Choroid plexus epithelial cell (primary cell): ENCODE measurements at regions not wholly inside any gene's neighbourhood (a gene's known extent, or its start where the extent isn't known, plus 50 kb on each side); places are given as distances from the start of the nearest gene placed in this dataset.

Source experiments
- DNase-seq: peaks from one replicate; pipeline ENCODE4 v3.0.0-alpha.2; 2010; ENCODE audit warnings: low read depth
- H3K4me3 ChIP-seq: 2 replicates; pipeline ENCODE4 v1.5.1; 2011; ENCODE audit warnings: low read depth, mild to moderate bottlenecking, control low read depth, low read length, moderate library complexity
- TF ChIP-seq, protein P1 (sequence below): conservative IDR thresholded peaks from 2 replicates; pipeline ENCODE4 v1.5.1; 2011; ENCODE audit warnings: low read depth, mild to moderate bottlenecking, control low read depth, inconsistent platforms, low read length, moderate library complexity

DNA sequence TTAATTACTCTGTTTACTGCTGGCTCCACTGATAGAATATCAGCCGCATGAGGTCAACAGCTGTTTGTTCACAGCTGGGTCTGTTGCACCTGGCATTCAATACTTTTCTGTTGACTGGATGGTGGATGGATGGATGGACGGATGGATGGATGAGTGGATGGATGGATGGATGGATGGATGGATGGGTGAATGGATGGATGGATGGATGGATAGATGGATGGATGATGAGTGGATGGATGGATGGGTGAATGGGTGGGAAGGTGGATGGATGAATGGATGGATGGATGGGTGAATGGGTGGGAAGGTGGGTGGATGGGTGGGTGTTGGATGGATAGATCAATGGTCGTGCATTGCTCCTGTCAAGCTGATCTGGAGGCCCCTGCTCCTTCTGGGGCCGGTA, 422.2 kb upstream of the SULF2 start:
- no peak overlapping the region for H3K4me3 ChIP-seq

GRCh38 chr20:48205786-48206185, 420.5 kb upstream of the SULF2 start:
- DNase-seq = no peak
- TF ChIP-seq, protein P1, sequence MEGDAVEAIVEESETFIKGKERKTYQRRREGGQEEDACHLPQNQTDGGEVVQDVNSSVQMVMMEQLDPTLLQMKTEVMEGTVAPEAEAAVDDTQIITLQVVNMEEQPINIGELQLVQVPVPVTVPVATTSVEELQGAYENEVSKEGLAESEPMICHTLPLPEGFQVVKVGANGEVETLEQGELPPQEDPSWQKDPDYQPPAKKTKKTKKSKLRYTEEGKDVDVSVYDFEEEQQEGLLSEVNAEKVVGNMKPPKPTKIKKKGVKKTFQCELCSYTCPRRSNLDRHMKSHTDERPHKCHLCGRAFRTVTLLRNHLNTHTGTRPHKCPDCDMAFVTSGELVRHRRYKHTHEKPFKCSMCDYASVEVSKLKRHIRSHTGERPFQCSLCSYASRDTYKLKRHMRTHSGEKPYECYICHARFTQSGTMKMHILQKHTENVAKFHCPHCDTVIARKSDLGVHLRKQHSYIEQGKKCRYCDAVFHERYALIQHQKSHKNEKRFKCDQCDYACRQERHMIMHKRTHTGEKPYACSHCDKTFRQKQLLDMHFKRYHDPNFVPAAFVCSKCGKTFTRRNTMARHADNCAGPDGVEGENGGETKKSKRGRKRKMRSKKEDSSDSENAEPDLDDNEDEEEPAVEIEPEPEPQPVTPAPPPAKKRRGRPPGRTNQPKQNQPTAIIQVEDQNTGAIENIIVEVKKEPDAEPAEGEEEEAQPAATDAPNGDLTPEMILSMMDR = no peak
- no peak overlapping the region for H3K4me3 ChIP-seq

More for the DNA sequence above, 422.2 kb upstream of the SULF2 start:
- TF ChIP-seq, protein P1 = no peak
- no peak for DNase-seq

GRCh38 chr20:48205281-48205782, 420.1 kb upstream of the SULF2 start:
- TF ChIP-seq, protein P1 = no peak
- DNase-seq = no peak
- no peak overlapping the region for H3K4me3 ChIP-seq

DNA sequence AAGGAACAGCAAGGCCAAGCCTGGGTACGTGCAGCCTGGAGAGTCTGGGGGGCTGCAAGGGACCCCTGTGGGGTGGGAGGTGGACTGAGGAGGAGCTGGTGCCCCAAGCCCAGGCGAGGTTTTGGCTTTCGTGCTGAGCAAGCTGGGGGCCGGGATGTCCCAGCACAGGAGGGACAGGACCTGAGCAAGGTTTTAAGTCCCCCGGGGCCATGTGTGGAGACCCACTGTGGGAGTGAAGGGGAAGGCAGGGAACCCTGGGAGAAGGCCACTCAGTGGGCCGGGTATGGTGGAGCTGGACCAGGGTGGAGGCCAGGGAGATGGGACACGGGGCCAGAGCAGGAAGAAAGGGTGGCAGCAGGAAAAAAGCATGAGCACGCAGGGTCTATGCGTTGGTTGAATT, 419.2 kb upstream of the SULF2 start:
- no peak overlapping the region for H3K4me3 ChIP-seq
- TF ChIP-seq, protein P1 = no peak
- no peak for DNase-seq

GRCh38 chr20:48203252-48203651, 418.0 kb upstream of the SULF2 start:
- TF ChIP-seq, protein P1 = no peak
- no peak overlapping the region for H3K4me3 ChIP-seq
- no peak for DNase-seq

- TF ChIP-seq, protein P1 = no peak
Measured at GRCh38 chr20:48202334-48203113, 417.2 kb upstream of the SULF2 start.

DNA sequence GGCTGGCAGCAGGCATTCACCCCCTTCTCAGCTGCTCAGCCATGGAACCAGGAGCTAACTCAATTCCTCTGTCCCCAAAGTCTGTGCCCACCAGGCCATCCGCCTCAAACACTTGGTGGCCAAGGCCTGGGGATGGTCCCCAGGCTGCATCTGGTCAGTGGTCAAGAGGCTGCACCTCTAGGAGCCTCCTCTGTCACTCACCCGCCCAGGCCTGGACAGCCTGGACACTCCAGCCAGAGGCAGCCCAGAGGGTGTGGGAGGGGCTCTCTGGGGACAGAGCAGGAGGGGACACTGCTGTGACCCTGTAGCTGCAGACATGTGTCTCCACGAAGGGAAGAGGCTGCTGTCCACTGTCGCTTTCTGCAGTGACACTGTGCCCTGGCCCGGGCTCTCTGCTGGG, 416.6 kb upstream of the SULF2 start:
- TF ChIP-seq, protein P1 = no peak
- no peak for DNase-seq
- H3K4me3 ChIP-seq = no peak overlapping the region

More at GRCh38 chr20:48202334-48203113, 417.2 kb upstream of the SULF2 start:
- no peak for DNase-seq
- H3K4me3 ChIP-seq = no peak overlapping the region
